ENCODE measurements at regions not wholly inside any gene's neighbourhood (a gene's known extent, or its start where the extent isn't known, plus 50 kb on each side); places are given as distances from the start of the nearest gene placed in this dataset.

DNA sequence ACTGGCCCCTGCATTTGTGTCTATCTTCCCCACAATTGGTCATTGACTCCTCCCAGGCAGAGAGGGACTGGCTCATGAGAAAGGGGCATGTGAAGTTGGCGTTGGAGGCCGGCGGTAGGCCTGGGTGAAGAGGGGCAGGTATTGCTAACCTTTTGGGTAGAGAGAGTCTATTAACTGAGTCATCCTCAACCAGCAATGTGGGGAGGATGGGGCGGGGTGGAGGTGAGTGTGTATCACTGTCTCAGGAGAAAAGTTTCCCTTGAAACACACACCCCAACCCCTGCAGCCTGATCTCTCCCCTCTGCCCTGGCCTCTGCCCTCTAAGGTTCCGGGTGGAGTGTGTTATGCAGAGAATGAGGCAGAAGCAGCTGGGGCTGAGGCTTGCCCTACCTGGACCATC lies 60.1 kb upstream of the PHF21B start:
- H3K27me3 ChIP-seq = peaks cover 0 to 63% (median 2%) of the 10 kb centered on the region in 4 donors
- H3K9me3 ChIP-seq = peaks cover 0 to 6% (median 2%) of the 10 kb centered on the region in 4 donors
- H3K4me1 ChIP-seq = no peaks in the 10 kb centered on the region
- DNase-seq (ENCODE audit: extremely low spot score) = no peak
- no peaks in the 10 kb centered on the region for H3K36me3 ChIP-seq
- no peak overlapping the region for H3K4me3 ChIP-seq
- H3K27ac ChIP-seq (replicated peaks in 1 of 4) = no peak overlapping the region
- intact Hi-C loops (cut with DNase I) = no loop called here
- TF ChIP-seq, protein P1, sequence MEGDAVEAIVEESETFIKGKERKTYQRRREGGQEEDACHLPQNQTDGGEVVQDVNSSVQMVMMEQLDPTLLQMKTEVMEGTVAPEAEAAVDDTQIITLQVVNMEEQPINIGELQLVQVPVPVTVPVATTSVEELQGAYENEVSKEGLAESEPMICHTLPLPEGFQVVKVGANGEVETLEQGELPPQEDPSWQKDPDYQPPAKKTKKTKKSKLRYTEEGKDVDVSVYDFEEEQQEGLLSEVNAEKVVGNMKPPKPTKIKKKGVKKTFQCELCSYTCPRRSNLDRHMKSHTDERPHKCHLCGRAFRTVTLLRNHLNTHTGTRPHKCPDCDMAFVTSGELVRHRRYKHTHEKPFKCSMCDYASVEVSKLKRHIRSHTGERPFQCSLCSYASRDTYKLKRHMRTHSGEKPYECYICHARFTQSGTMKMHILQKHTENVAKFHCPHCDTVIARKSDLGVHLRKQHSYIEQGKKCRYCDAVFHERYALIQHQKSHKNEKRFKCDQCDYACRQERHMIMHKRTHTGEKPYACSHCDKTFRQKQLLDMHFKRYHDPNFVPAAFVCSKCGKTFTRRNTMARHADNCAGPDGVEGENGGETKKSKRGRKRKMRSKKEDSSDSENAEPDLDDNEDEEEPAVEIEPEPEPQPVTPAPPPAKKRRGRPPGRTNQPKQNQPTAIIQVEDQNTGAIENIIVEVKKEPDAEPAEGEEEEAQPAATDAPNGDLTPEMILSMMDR (IDR thresholded peaks at IDR 0.05) = no peak
- TF ChIP-seq POLR2AphosphoS5 (IDR thresholded peaks at IDR 0.05) (no peak), POLR2A (IDR thresholded peaks at IDR 0.05; ENCODE audit: low read depth) (no peak), EP300 (IDR thresholded peaks at IDR 0.05) (no peak)
- 93% methylated on average over 5 of the region's 5 CpGs for WGBS

DNA sequence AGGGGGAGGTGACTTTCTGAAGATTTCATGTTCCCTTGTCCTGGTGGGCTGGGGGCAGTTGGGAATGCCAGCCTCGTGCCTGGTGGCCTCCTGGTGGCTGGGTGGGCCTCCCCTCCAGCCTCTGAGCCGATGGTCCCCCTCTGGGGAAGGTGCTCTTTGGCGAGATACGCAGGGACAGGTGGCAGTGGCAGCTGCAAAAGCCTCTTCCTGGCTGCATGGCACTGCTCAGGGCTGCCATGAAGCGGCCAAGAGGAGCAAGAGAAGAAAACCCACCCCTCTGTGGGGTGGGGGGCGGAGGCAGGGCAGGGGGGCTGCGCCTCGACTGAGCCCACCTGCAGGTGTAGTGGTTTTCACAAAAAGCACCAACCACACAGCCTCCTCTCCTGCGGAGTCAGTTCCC lies 61.8 kb upstream of the PHF21B start:
- Histone ChIP-seq H3K36me3 (no peaks in the 10 kb centered on the region), H3K9me3 (peaks cover 0 to 6% (median 2%) of the 10 kb centered on the region in 4 donors), H3K27ac (replicated peaks in 1 of 4) (no peak overlapping the region), H3K4me1 (no peaks in the 10 kb centered on the region), H3K4me3 (no peak overlapping the region), H3K27me3 (peaks cover 0 to 73% (median 2%) of the 10 kb centered on the region in 4 donors)
- 55% methylated on average over 9 of the region's 9 CpGs for WGBS
- intact Hi-C loops (cut with DNase I) = no loop called here
- DNase-seq (ENCODE audit: extremely low spot score) = no peak
- TF ChIP-seq POLR2A (IDR thresholded peaks at IDR 0.05; ENCODE audit: low read depth) = no peak
- no peak for TF ChIP-seq EP300 (IDR thresholded peaks at IDR 0.05)
- TF ChIP-seq, protein P1 (IDR thresholded peaks at IDR 0.05) = no peak

DNA sequence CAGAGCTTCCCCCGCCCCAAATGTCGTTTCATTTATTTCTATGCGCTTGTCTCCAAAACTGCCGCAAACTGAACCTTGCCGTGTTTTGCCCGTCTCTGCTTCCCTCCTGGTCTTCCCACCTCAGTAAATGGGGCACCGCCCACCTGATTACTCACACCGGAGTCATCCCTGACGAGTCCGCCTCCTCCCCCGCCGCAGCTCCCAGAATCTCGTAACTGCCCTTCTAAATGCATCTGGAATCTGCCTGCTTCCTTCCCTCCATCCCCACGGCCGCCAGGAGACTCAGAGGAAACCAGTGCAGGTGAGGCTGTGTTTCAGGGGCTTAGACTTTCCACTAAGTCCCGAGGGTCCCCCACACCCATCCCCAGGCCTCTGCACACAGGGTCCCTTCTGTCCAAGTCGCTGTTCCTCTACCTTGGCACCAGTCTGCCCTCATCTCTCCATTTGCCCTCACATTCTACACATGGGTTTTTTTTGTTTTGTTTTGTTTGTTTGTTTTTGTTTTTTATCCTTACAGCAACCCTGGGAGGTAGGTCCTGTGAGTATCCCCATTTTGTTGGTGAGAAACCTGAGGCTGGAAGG lies 62.6 kb upstream of the PHF21B start:
- intact Hi-C loops (cut with DNase I) = no loop called here
- H3K36me3 ChIP-seq = no peaks in the 10 kb centered on the region
- H3K4me1 ChIP-seq = no peaks in the 10 kb centered on the region
- WGBS = 40% methylated on average over 17 of the region's 17 CpGs
- no peak for TF ChIP-seq POLR2AphosphoS5 (IDR thresholded peaks at IDR 0.05)
- TF ChIP-seq, protein P1 (IDR thresholded peaks at IDR 0.05) = no peak
- TF ChIP-seq EP300 (IDR thresholded peaks at IDR 0.05) = no peak
- TF ChIP-seq POLR2A (IDR thresholded peaks at IDR 0.05; ENCODE audit: low read depth) = no peak
- DNase-seq (ENCODE audit: extremely low spot score) = no peak
- H3K27ac ChIP-seq (replicated peaks in 1 of 4) = no peak overlapping the region
- H3K9me3 ChIP-seq = peaks cover 0 to 6% (median 2%) of the 10 kb centered on the region in 4 donors
- H3K4me3 ChIP-seq = no peak overlapping the region
- H3K27me3 ChIP-seq = peaks cover 0 to 81% (median 4%) of the 10 kb centered on the region in 4 donors

DNA sequence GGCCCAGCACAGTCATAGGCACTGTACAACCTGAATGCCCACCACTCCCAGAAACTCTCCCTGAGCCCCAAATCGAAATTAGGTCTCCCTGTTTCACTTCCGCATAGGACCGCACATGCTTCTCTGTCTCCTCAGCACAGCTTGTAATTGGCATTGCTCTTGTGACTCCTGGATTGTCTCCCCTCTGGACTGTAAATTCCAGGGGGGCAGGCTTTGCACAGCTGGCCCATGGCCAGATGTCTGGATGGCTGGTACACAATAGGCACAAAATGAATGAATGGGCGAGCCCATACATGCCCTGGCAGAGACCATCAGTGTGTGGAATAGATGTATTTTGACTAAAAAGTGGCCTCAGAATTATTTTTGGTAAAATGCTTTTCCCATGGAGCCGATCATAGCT lies 63.3 kb upstream of the PHF21B start:
- Histone ChIP-seq H3K36me3 (no peaks in the 10 kb centered on the region), H3K4me1 (no peaks in the 10 kb centered on the region), H3K4me3 (no peak overlapping the region), H3K27ac (replicated peaks in 1 of 4) (no peak overlapping the region), H3K27me3 (peaks cover 0 to 88% (median 7%) of the 10 kb centered on the region in 4 donors), H3K9me3 (peaks cover 0 to 6% (median under 1%) of the 10 kb centered on the region in 4 donors)
- WGBS = 88% methylated on average over 5 of the region's 5 CpGs
- intact Hi-C loops (cut with DNase I) = no loop called here
- no peak for DNase-seq (ENCODE audit: extremely low spot score)
- TF ChIP-seq, protein P1 (IDR thresholded peaks at IDR 0.05) = no peak
- TF ChIP-seq POLR2AphosphoS5 (IDR thresholded peaks at IDR 0.05) = no peak
- no peak for TF ChIP-seq EP300 (IDR thresholded peaks at IDR 0.05)
- TF ChIP-seq POLR2A (IDR thresholded peaks at IDR 0.05; ENCODE audit: low read depth) = no peak

DNA sequence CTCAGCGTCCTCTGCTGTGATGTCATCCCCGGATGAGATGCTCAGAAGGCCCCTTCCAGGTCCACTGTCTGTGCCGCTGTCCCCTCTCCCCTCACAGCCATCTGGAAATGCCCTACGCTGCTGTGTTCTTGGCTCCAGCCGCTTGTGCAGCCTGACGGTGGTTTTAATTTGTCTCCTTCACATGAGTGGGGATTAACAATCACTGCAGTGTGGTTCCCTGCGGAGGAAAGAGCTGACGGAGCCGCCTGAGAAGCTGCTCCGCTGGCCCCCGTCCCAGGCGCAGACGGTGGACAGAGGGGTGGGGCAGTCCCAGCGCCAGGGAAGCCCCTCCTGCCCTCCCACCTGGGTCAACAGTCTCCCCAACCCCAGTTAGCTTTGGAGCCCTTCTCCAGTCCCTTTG lies 67.5 kb upstream of the PHF21B start:
- Histone ChIP-seq H3K9me3 (no peaks in the 10 kb centered on the region), H3K4me3 (no peak overlapping the region), H3K4me1 (no peaks in the 10 kb centered on the region), H3K27ac (replicated peaks in 1 of 4) (no peak overlapping the region), H3K27me3 (peaks cover 0 to 88% (median 9%) of the 10 kb centered on the region in 4 donors), H3K36me3 (no peaks in the 10 kb centered on the region)
- TF ChIP-seq POLR2AphosphoS5 (IDR thresholded peaks at IDR 0.05) (no peak), POLR2A (IDR thresholded peaks at IDR 0.05; ENCODE audit: low read depth) (no peak), EP300 (IDR thresholded peaks at IDR 0.05) (no peak)
- TF ChIP-seq, protein P1 (IDR thresholded peaks at IDR 0.05) = no peak
- intact Hi-C loops (cut with DNase I) = no loop called here
- 40% methylated on average over 14 of the region's 14 CpGs for WGBS
- DNase-seq (ENCODE audit: extremely low spot score) = no peak
